HG03575 (cell line): ENCODE measurements at regions not wholly inside any gene's neighbourhood (a gene's known extent, or its start where the extent isn't known, plus 50 kb on each side); places are given as distances from the start of the nearest gene placed in this dataset.

Source experiments
- ATAC-seq: cut with Tn5 transposase; IDR thresholded peaks from one replicate; pipeline ENCODE4 v1.9.1; 2021; ENCODE audit not compliant: unreplicated experiment, insufficient number of reproducible peaks, low FRiP score; ENCODE audit errors: extremely low read depth

GRCh38 chr13:61810065-61810464 is 394.4 kb upstream of the PCDH20 start:
- no peak for ATAC-seq

- ATAC-seq = no peak
Measured at GRCh38 chr13:61797397-61797796, 381.7 kb upstream of the PCDH20 start.

- ATAC-seq = no peak
Measured at GRCh38 chr13:61795580-61795979, 379.9 kb upstream of the PCDH20 start.

- ATAC-seq = no peak
Measured at GRCh38 chr13:61779456-61779855, 363.8 kb upstream of the PCDH20 start.

GRCh38 chr13:61778531-61778930 is 362.9 kb upstream of the PCDH20 start:
- ATAC-seq = no peak

- no peak for ATAC-seq
Measured at GRCh38 chr13:61777899-61778298, 362.2 kb upstream of the PCDH20 start.

- no peak for ATAC-seq
Measured at GRCh38 chr13:61777271-61777670, 361.6 kb upstream of the PCDH20 start.

GRCh38 chr13:61774903-61775302 is 359.3 kb upstream of the PCDH20 start:
- no peak for ATAC-seq

- ATAC-seq = no peak
Measured at GRCh38 chr13:61770681-61771080, 355.0 kb upstream of the PCDH20 start.

GRCh38 chr13:61768175-61768574 is 352.5 kb upstream of the PCDH20 start:
- no peak for ATAC-seq

GRCh38 chr13:61766667-61767058 is 351.0 kb upstream of the PCDH20 start:
- ATAC-seq = no peak

GRCh38 chr13:61765940-61766666 is 350.5 kb upstream of the PCDH20 start:
- ATAC-seq = no peak

GRCh38 chr13:61765181-61765742 is 349.6 kb upstream of the PCDH20 start:
- ATAC-seq = no peak

- ATAC-seq = no peak
Measured at GRCh38 chr13:61761690-61762089, 346.0 kb upstream of the PCDH20 start.

- ATAC-seq = no peak
Measured at GRCh38 chr13:61760102-61760501, 344.5 kb upstream of the PCDH20 start.

- no peak for ATAC-seq
Measured at GRCh38 chr13:61756031-61756430, 340.4 kb upstream of the PCDH20 start.

GRCh38 chr13:61751039-61751438 is 335.4 kb upstream of the PCDH20 start:
- no peak for ATAC-seq

GRCh38 chr13:61738236-61738750 is 322.6 kb upstream of the PCDH20 start:
- no peak for ATAC-seq

- ATAC-seq = no peak
Measured at GRCh38 chr13:61734683-61735082, 319.0 kb upstream of the PCDH20 start.

GRCh38 chr13:61728471-61728870 is 312.8 kb upstream of the PCDH20 start:
- ATAC-seq = no peak

- ATAC-seq = no peak
Measured at GRCh38 chr13:61727767-61728166, 312.1 kb upstream of the PCDH20 start.
